ENCODE measurements at regions not wholly inside any gene's neighbourhood (a gene's known extent, or its start where the extent isn't known, plus 50 kb on each side); places are given as distances from the start of the nearest gene placed in this dataset.

GRCh38 chr20:11724097-11724496, 193.6 kb upstream of the BTBD3 start:
- no peak for DNase-seq (ENCODE audit: low read depth)

DNA sequence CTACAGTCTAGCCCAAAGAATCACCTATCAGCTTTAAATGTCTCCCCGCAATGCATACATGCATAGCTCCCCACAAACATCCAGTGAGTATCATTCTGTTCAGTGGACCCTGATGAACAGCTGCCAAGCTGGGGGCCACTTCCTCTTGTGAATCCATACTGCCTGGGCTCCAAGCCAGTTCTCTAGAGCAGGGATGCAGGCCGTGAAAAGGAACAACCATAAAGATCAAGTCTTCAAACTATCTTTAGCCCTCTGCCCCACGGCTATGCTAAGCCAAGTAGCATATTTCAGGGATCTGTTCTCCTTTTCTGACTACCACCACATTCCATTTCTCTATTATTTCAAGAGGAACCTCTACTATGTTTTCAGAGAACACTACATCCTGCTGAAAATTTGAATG, 191.7 kb upstream of the BTBD3 start:
- DNase-seq (ENCODE audit: low read depth) = no peak

DNA sequence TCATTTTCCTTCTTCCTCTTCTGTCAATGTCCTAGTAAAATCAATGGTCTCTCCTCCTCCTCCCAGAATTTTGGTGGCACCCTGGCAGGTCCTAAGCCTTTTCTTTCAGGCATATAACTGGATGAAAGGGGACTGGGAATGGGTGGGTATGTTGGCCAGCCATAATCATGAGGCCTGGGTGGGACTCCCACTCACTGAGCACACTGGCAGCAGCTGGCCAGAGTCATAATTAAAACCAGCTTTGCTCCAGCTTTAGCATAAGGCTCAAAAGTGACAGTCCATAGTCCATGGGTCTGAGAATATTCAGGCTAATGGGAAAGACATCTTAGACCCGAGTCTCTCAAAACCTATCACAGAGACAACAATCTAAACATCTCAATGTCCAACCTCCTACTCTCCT, 190.0 kb upstream of the BTBD3 start:
- DNase-seq (ENCODE audit: low read depth) = no peak

DNA sequence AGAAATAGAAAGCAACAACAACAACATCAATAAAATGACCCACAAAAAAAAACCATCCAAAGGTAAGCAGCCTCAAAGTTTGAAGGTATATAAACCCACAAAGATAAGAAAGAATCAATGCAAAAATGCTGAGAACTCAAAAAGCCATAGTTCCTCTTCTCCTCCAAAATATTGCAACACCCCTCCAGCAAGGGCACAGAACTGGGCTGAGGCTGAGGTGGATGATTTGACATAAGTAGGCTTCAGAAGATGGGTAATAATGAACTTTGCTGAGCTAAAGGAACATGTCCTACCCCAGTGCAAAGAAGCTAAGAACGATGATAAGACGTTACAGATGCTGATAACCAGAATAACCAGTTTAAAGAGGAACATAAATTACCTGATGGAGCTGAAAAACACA, 188.8 kb upstream of the BTBD3 start:
- DNase-seq (ENCODE audit: low read depth) = no peak

- DNase-seq (ENCODE audit: low read depth) = no peak
Observed at GRCh38 chr20:11729806-11730205, 187.9 kb upstream of the BTBD3 start.

DNA sequence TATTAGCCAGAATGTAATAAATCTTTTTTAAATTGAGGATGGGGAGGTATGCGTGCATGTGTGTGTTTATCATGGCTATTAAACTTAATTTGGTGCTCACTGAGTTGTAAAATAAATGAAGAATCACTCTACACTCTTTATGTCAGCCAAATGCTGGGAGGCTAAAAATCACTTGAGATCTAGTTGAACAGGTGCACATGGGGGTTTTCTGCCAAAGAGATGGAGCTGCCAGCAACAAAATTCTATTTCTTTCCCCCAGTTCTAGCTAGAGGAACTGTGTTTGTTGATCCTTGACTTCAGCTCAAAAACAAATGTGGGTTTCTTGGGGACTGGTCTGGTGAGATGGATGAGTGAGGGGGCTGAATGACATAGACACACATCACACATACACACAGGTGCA, 183.3 kb upstream of the BTBD3 start:
- DNase-seq (ENCODE audit: low read depth) = no peak

- DNase-seq (ENCODE audit: low read depth) = no peak
Observed at GRCh38 chr20:11738852-11739251, 178.8 kb upstream of the BTBD3 start.

GRCh38 chr20:11740975-11741374, 176.7 kb upstream of the BTBD3 start:
- DNase-seq (ENCODE audit: low read depth) = no peak

- DNase-seq (ENCODE audit: low read depth) = no peak
Observed at GRCh38 chr20:11745145-11745544, 172.5 kb upstream of the BTBD3 start.

- DNase-seq (ENCODE audit: low read depth) = no peak
Observed at GRCh38 chr20:11748436-11748835, 169.3 kb upstream of the BTBD3 start.

DNA sequence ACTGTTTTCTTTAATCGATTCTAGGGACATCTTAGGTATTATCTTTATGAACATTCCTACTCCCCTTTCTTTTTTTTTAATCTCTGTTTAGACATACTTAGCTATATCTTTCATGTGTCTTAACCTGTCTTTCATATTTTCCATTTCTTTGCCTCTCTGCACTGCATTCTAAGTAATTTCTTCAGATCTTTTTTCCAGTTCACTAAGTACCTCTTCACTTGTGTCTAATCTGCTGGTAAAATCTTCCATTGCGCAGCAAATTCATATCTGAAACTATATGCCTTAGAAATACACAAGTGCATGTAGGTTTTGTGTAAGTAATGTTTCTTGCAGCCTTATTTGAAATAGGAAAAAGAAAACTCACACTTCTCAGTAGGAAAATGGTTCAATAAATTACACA, 165.4 kb upstream of the BTBD3 start:
- DNase-seq (ENCODE audit: low read depth) = no peak

DNA sequence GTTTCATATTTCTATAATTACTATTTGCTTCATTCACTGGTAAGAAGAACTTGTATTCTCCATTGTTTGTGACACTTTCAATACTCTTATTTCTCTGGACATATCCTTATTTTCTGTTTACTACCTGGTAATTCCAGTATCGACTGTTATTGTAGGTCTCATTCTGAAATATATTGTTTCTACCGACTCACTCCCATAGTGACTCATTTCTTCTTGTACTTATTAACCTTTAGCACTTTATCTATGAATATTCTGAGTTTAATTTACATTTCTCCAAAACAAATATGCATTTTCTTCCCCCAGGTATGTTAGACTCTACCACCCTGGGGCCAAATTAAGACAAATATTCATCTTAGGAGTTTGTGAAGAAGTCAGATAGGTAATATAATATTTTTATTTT, 164.5 kb upstream of the BTBD3 start:
- no peak for DNase-seq (ENCODE audit: low read depth)

DNA sequence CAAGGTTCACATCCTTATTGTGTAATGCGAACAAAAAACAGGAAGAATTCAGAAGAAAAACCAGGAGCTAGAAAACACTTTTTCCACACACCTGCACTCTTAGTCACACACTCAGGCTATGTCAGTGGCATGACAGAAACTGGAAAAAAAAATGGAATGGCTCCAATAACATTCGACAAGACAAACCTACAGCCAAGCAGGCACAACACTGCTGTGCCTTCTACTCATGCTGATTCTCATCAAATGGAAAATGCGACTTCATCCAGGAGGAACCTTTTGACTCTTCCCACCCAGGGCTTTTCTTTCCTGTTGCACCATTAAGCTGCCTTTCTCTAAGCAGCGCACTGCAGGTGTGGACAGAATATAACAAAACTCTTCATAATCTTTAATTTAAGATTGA, 163.2 kb upstream of the BTBD3 start:
- no peak for DNase-seq (ENCODE audit: low read depth)

DNA sequence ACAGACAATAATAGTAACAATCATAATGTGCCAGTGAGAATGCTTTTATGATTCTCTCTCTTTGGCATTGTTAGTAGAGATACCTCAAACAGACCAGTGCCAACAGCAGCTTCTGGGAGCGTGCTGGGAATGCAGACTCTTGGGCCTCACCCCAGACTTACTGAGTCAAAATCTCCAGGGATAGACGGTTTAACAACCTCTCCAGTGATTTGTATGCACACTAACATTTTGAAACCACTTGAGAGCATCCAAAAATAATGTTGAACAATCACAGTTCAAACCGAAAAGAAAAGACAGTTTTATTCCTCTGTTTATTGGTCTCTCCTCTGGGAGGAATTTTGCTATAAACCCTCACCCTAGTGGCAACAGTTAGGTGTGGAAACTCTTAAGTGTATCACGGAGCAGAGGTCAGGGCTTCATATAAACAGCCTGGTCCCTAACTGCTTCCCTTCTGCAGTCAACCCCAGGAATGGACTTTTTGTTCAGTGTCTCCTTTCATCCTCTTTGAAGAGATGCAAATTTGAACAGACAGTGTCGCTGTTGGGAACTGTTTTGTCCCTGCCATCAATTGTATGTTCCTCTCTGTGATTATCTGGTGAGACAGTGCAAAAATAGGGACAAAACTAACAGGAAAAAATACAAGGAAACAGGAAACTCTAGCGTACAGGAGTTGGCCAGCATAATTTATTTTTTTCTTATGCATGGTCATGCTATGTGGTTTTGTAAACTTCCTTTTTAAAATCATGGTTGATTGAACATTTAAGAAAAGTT, 162.4 kb upstream of the BTBD3 start:
- no peak for DNase-seq (ENCODE audit: low read depth)

- no peak for DNase-seq (ENCODE audit: low read depth)
Observed at GRCh38 chr20:11761497-11761896, 156.2 kb upstream of the BTBD3 start.

DNA sequence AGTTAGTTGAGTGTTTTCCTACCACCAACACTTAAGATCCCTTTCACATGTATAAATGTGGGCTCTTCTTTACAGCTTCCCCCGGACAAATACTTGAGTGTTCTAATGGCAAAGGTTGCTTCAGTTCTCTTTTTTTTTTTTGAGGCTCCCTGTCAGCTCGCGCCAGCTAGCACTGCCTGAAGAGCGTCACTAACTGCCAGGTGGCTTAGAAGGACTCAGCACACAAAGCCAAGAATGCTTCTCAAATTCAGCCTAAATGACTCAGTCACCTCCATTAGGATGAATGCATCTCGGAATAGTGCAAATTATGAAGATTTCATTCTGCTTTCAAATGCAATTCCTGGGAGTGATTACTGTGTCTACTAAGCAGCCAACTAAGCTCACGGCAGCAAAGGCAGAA, 150.7 kb upstream of the BTBD3 start:
- DNase-seq (ENCODE audit: low read depth) = no peak

DNA sequence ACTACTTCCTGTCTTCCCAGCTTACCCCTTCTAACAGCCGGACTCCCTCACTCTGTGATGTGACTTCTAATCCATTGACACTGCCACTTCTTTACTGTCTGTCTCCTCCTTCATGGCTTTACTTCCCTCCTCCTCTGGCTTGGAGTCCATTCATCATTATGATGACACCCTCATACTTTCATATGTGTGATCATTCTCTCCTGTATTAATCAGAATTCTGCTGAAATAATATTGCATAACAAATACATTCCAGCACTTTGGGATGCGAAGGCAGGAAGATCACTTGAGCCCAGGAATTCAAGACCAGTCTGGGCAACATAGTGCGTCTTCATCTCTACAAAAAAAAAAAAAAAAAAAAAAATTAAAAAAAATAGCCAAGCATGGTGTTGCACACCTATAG, 147.9 kb upstream of the BTBD3 start:
- DNase-seq (ENCODE audit: low read depth) = no peak

DNA sequence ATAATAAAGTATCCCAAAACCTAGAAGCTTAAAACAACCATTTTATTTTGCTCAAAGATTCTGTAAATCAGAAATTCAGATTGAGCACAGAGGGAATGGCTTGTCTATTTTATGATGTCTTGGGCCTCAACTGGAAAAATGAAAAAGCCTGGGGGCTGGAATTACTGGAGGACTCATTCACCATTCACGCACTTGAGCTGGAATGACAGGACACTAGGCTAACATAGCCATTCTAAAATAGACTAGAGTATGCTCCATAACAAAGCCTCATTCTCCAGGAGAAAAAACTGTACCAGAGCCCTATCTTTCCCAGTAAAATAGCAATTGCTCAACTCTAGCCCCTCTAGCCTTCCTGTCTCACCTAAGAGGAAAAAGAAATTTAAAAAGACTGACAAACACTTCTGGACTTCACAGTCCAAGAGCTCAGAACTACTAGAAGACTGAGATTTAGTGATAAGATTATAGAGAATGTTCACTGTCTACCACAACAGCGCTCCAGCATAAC, 145.4 kb upstream of the BTBD3 start:
- DNase-seq (ENCODE audit: low read depth) = no peak

GRCh38 chr20:11776687-11777086, 141.0 kb upstream of the BTBD3 start:
- no peak for DNase-seq (ENCODE audit: low read depth)

DNA sequence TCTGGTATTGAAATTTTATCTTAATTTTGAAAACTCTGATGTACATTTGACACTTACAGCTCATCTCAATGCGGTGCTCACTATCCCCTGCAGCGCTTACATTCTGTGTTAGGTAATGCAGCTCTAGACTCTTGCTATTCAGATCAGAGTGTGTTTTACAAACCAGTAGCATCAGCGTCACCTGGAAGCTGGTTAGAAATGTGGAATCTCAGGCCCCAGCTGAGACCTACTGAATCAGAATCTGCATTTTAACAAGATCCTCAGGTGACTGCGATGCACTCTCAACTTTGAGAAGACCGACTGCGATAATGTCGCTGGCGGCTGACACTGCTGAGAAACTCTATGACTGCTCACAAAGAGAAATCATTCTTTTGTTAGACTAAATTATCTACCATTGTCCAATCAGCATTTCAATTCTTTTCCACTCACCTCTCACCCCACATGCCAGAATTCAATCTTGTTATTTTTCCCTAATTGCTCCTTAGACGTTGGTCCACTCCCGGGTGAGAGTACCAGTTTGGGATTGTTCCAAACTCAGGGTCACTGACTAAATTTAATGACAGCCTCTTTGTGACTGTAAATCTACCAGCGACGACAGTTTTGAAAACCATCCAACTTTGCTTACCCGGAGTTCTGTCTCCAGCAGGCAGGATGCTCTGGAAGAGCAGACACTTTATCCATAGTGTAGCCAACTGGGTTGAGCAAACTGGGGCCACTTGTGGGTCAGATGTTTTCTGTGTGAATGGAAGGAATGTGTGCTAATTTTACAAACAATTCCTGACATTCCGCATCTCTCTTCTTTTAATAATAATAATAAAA, 140.1 kb upstream of the BTBD3 start:
- no peak for DNase-seq (ENCODE audit: low read depth)

- no peak for DNase-seq (ENCODE audit: low read depth)
Observed at GRCh38 chr20:11778206-11778570, 139.5 kb upstream of the BTBD3 start.

DNA sequence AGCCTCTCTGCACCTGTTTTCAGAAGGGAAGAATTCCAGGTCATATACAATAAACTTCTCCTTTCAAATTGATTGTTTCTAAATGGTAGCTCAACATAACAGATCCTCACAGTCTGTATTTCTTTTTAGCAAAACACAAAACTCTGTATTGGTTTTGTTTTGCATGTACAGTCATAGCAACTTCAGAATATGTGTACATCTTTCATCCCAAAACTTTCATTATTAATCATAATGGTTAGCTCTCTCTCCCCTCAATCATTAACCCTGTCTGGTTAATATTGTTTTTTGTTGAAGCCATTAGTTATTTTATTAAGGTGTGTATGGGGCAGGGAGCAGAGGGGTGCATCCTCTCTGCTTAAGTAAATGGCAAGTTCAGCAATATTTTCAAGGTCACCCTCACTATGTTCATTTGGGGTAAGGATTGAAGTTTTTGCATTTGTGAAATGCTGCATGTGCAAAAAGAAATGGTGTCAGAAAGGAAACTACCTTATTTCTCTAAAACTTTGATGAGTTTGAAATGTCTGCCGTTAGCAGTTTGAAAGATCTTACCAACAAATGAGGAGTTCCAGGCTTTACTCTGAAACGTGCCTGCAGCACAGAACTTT, 136.8 kb upstream of the BTBD3 start:
- no peak for DNase-seq (ENCODE audit: low read depth)

Data from CMK (cell line).